Ectodermal cell (in vitro differentiated cells): ENCODE measurements at regions not wholly inside any gene's neighbourhood (a gene's known extent, or its start where the extent isn't known, plus 50 kb on each side); places are given as distances from the start of the nearest gene placed in this dataset.

Experiments
- H3K27ac ChIP-seq: 2 replicates; pipeline ENCODE4 v1.7.0; 2013; ENCODE audit warnings: mild to moderate bottlenecking, low read depth, low read length; ENCODE audit not compliant: insufficient read depth, poor library complexity, severe bottlenecking
- H3K27me3 ChIP-seq: 2 replicates; pipeline ENCODE4 v1.7.0; 2013; ENCODE audit warnings: mild to moderate bottlenecking, low read length; ENCODE audit not compliant: insufficient read depth, control insufficient read depth, poor library complexity, severe bottlenecking
- H3K36me3 ChIP-seq: one replicate; pipeline ENCODE4 v1.7.0; 2013; ENCODE audit warnings: low read length; ENCODE audit not compliant: control insufficient read depth, insufficient read depth
- H3K4me1 ChIP-seq: one replicate; pipeline ENCODE4 v1.7.0; 2013; ENCODE audit warnings: low read length; ENCODE audit not compliant: control insufficient read depth, insufficient read depth
- H3K4me3 ChIP-seq: 2 replicates; pipeline ENCODE4 v1.7.0; 2013; ENCODE audit warnings: low read depth, low read length, control low read depth; ENCODE audit not compliant: insufficient read depth
- H3K9me3 ChIP-seq: 2 replicates; pipeline ENCODE4 v1.7.0; 2013; ENCODE audit warnings: mild to moderate bottlenecking, low read length, moderate library complexity; ENCODE audit not compliant: control insufficient read depth
- WGBS, 2 experiments: methylation state at CpG; one replicate each; pipeline ENCODE4 v1.1.7; 2013; ENCODE audit warnings: missing lambda C conversion rate in 2 of 2; 5-methylcytosine and 5-hydroxymethylcytosine counted together

GRCh38 chr4:63541828-63542227 is 867.4 kb downstream of the TECRL start:
- H3K9me3 ChIP-seq, result no peaks in the 10 kb centered on the region
- 92 to 93% methylated on average over 2 of the region's 2 CpGs for WGBS, 2 experiments
- no peak overlapping the region for H3K4me3 ChIP-seq
- no peaks in the 10 kb centered on the region for H3K36me3 ChIP-seq
- H3K4me1 ChIP-seq, result no peaks in the 10 kb centered on the region
- no peak overlapping the region for H3K27ac ChIP-seq
- no peaks in the 10 kb centered on the region for H3K27me3 ChIP-seq

DNA sequence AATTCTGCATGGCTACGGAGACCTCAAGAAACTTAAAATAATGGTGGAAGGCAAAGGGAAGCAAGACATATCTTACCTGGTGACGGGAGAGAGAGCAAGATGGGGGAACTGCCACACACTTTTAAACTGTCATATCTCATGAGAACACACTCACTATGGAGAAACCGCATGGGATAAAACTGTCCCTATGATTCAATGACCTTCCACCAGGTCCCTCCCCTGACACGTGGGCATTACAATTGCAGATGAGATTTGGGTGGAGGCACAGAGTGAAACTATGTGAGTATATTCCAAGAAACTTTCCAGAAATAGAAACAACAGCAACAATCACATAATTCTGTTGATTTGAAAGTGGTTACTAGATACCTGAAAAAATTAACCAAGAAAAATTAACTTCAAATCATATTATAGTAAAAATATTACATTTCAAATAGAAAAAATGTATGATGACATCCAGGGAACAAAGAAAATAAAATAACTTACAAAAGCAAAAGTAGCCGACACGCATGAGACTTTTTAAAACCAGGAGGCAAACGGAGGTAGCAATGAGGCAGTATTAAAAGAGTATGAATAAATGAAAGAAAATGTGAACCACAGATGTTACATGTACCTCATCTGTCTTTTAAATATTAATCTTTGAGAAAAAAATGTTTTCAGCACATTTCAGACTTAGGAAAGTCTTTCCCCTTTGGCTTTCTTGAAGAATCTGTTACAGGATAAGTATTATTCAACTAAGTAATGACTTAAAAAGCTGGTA is 879.5 kb downstream of the TECRL start:
- Histone ChIP-seq H3K27ac (no peak overlapping the region), H3K27me3 (no peaks in the 10 kb centered on the region), H3K9me3 (no peaks in the 10 kb centered on the region), H3K4me1 (no peaks in the 10 kb centered on the region), H3K36me3 (no peaks in the 10 kb centered on the region), H3K4me3 (no peak overlapping the region)
- WGBS, 2 experiments, result 85 to 91% methylated on average over 2 to 6 of the region's 7 CpGs

DNA sequence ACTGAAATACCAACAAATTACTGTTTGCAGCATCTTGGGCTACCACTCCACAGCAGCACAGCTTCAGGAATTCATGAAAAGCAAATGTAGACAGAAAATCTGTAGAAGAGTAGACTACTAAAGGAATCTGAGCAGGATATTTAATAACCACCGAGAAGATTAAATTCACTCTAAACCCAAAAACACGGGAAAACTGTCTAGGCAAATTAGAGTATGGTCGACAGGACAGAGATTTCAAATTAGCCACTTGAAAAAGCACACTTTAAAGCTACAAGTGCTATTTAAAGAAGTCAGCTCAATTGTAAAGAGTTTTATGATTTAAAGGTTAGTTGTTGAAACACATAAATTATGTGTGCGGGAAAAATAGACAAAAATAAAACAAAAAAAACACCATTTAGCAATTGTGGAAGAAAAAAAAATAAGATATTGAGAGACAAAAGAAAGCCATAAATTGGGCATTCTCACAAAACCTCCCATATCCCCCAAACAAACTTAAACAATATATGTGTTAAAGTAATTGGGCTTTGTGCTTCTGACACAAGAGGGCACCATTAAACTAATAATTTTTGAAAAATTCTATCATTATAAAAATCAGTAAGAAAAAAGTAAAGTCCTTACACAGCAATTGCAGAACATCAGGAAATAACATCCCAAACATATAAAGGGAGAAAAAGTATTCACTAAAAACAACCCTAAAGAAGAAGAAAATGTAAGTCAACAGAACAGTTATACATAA is 880.8 kb downstream of the TECRL start:
- Histone ChIP-seq H3K4me3 (no peak overlapping the region), H3K27ac (no peak overlapping the region), H3K36me3 (no peaks in the 10 kb centered on the region), H3K9me3 (no peaks in the 10 kb centered on the region), H3K4me1 (no peaks in the 10 kb centered on the region), H3K27me3 (no peaks in the 10 kb centered on the region)
- 76 to 90% methylated on average over 3 to 4 of the region's 4 CpGs for whole genome bisulfite sequencing, 2 experiments

DNA sequence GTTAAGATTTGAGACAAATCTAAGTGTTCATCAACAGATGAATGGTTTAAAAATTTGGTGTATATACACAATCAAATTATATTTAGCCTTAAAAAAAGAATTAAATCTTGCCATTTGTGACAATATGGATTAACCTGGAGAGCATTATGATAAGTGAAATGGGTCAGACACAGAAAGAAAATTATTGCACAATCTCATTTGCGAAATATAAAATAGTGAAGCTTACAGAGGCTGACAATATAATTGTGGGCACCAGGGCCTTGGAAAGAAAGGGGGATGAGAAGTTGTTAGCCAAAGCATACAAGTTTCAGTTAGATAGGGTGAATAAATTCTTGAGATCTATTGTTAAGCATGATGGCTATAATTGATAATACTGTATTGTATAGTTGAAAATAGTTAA is 883.0 kb downstream of the TECRL start:
- H3K27ac ChIP-seq, result no peak overlapping the region
- no peaks in the 10 kb centered on the region for H3K27me3 ChIP-seq
- H3K36me3 ChIP-seq, result no peaks in the 10 kb centered on the region
- no peaks in the 10 kb centered on the region for H3K9me3 ChIP-seq
- no peaks in the 10 kb centered on the region for H3K4me1 ChIP-seq
- 100% methylated on average over 1 of the region's 1 CpG for WGBS, 2 experiments
- no peak overlapping the region for H3K4me3 ChIP-seq

- Histone ChIP-seq H3K27ac (no peak overlapping the region), H3K36me3 (no peaks in the 10 kb centered on the region), H3K27me3 (no peaks in the 10 kb centered on the region), H3K9me3 (no peaks in the 10 kb centered on the region), H3K4me3 (no peak overlapping the region), H3K4me1 (no peaks in the 10 kb centered on the region)
- WGBS, 2 experiments, result no CpG with 5 or more reads among the region's 1 CpG
Measured at GRCh38 chr4:63524764-63525163, 884.5 kb downstream of the TECRL start.

GRCh38 chr4:63505714-63506460 is 903.4 kb downstream of the TECRL start:
- Histone ChIP-seq H3K4me1 (no peaks in the 10 kb centered on the region), H3K27ac (no peak overlapping the region), H3K36me3 (no peaks in the 10 kb centered on the region), H3K27me3 (no peaks in the 10 kb centered on the region), H3K4me3 (no peak overlapping the region), H3K9me3 (no peaks in the 10 kb centered on the region)
- WGBS, 2 experiments, result 93 to 100% methylated on average over 2 of the region's 2 CpGs

GRCh38 chr4:63493265-63493664 is 916.0 kb downstream of the TECRL start:
- Histone ChIP-seq H3K27me3 (no peaks in the 10 kb centered on the region), H3K36me3 (no peaks in the 10 kb centered on the region), H3K4me3 (no peak overlapping the region), H3K9me3 (no peaks in the 10 kb centered on the region), H3K27ac (no peak overlapping the region), H3K4me1 (no peaks in the 10 kb centered on the region)

DNA sequence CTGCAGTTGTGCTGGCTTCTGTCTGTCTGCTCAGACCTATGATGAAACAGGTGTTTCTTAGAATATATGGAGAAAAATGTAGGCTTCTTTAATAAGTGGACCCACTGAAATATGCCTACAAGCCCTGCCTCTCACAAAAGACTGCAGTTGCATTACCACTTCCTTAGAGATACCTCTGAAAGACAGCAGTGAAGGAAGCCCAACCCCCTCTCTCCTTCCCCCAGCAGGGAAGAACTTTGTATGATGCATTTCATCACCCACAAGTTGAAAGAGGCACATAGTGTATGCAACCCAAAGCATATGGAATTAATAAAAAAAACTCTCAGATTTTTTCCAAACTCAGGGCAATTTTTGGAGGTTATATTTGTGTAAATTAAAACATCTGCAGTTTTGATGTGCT is 916.7 kb downstream of the TECRL start:
- no peaks in the 10 kb centered on the region for H3K27me3 ChIP-seq
- no peaks in the 10 kb centered on the region for H3K9me3 ChIP-seq
- no peak overlapping the region for H3K4me3 ChIP-seq
- no peaks in the 10 kb centered on the region for H3K36me3 ChIP-seq
- no peaks in the 10 kb centered on the region for H3K4me1 ChIP-seq
- H3K27ac ChIP-seq, result no peak overlapping the region

DNA sequence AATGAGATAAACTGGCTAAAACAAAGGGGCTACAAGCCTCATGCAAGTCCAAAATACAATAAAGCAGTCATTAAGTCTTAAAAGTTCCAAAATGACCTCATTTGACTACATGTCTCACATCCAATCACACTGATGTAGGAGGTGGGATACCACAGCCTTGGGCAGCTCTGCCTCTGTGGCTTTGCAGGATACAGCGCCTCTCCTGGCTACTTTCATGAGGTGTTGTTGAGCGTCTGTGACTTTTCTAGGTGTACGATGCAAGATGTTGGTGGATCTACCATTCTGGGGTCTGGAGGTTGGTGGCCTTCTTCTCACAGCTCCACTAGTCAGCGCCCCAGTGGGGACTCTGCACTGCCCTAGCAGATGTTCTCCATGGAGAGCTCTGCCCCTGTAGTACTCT is 944.9 kb downstream of the TECRL start:
- Histone ChIP-seq H3K27me3 (no peaks in the 10 kb centered on the region), H3K4me3 (no peak overlapping the region), H3K36me3 (no peaks in the 10 kb centered on the region), H3K9me3 (no peaks in the 10 kb centered on the region), H3K4me1 (no peaks in the 10 kb centered on the region), H3K27ac (no peak overlapping the region)
- WGBS, 2 experiments, result 93 to 98% methylated on average over 4 of the region's 4 CpGs

GRCh38 chr4:63460075-63460474 is 949.2 kb downstream of the TECRL start:
- Histone ChIP-seq H3K9me3 (no peaks in the 10 kb centered on the region), H3K4me3 (no peak overlapping the region), H3K36me3 (no peaks in the 10 kb centered on the region), H3K4me1 (no peaks in the 10 kb centered on the region), H3K27ac (no peak overlapping the region), H3K27me3 (no peaks in the 10 kb centered on the region)
- WGBS, 2 experiments, result 87 to 91% methylated on average over 2 of the region's 2 CpGs
